Mononuclear cell (primary cell): ENCODE measurements at regions not wholly inside any gene's neighbourhood (a gene's known extent, or its start where the extent isn't known, plus 50 kb on each side); places are given as distances from the start of the nearest gene placed in this dataset.

ENCODE experiments used
- H3K27me3 ChIP-seq: 2 replicates; pipeline ENCODE4 v1.6.0; 2011; ENCODE audit warnings: low read length, control low read depth; ENCODE audit not compliant: insufficient read depth
- H3K4me1 ChIP-seq: 2 replicates; pipeline ENCODE4 v1.5.1; 2011; ENCODE audit warnings: mild to moderate bottlenecking, low read length, control low read depth; ENCODE audit not compliant: insufficient read depth
- H3K4me3 ChIP-seq: 2 replicates; pipeline ENCODE4 v1.5.1; 2011; ENCODE audit warnings: mild to moderate bottlenecking, low read length, moderate library complexity
- H3K9me3 ChIP-seq: 2 replicates; pipeline ENCODE4 v1.5.1; 2011; ENCODE audit warnings: low read depth, mild to moderate bottlenecking, control low read depth, low read length

DNA sequence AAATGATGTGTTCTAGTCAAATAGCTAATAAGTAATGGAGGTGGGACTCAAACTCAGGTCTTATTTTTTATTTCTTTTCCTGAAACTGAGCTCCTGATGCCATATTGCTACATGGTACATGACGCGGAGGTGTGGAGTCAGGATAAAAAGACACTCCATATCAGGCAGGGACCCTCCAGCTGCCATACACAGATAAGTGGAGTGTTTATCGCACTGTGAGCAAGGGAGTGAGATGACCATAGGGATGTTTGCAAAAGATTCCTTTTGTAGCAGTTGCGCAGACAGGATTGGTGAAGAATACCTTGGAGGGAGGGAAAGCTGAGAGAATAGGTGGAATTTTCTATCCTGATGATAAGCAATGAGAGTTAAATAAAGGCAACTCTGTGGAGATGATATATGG is 657.2 kb downstream of the RNF144A start:
- peaks cover 21% of the 10 kb centered on the region for H3K9me3 ChIP-seq
- H3K4me3 ChIP-seq: no peak overlapping the region
- H3K4me1 ChIP-seq: no peaks in the 10 kb centered on the region
- H3K27me3 ChIP-seq: no peaks in the 10 kb centered on the region

DNA sequence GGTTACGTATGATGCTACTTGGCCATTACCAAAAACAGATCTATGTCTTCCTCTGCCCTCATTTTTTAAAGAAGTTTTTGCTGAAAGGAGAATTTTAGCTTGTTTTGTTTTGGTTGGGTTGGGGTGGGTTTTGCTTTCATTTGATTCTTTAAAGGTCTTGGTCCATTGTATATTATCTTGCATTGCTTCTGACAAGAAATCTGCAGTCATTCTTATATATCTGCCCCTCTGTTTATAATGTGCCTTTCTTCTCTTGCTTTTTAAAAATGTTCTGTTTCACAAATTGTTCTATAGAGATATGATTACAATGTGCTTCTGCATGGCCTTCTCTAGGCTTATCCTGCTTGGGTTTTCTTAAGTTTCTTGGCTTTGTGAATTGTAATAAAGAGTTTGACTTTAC is 660.6 kb downstream of the RNF144A start:
- H3K9me3 ChIP-seq: peaks cover 21% of the 10 kb centered on the region
- H3K4me3 ChIP-seq: no peak overlapping the region
- H3K4me1 ChIP-seq: no peaks in the 10 kb centered on the region
- no peaks in the 10 kb centered on the region for H3K27me3 ChIP-seq

DNA sequence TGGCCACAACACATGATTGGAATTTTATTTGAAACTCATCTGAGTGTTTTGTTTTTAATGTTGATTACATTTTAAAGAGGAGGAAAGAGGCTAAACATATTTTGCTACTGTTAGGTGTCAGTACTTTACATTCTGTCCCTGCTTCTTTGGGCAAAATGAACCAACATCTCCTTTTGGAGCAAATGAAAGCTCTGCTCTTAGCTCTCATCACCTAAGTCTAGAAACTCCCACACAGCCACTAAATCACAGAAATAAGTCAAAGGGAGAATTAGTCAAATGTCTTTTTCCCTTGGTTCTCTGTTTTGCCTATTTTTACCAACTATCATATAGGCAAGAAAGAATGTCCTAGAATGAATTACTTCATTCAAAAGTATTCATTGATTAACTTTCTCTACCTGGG is 666.8 kb downstream of the RNF144A start:
- Histone ChIP-seq H3K4me1 (no peaks in the 10 kb centered on the region), H3K4me3 (no peak overlapping the region), H3K9me3 (peaks cover 4% of the 10 kb centered on the region), H3K27me3 (no peaks in the 10 kb centered on the region)

DNA sequence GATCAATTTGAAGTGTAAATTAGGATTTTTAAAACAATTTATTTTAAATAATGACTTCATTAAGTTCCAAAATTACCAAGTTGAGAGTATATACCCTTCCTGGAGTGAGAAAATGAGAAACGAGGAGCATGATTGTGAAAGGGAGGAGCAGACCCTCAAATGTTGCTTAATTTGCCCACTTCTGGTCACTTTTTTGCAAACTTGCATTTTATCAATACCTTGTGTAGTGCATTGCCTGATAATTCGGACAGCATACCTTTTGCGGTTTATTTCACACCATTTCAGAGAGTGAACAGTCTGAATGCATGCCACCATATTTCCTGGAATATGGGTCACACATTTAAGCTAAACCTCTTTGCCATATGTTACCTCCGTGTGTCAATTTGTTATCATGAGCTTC is 669.7 kb downstream of the RNF144A start:
- Histone ChIP-seq H3K27me3 (no peaks in the 10 kb centered on the region), H3K4me1 (no peaks in the 10 kb centered on the region), H3K4me3 (no peak overlapping the region), H3K9me3 (no peaks in the 10 kb centered on the region)

DNA sequence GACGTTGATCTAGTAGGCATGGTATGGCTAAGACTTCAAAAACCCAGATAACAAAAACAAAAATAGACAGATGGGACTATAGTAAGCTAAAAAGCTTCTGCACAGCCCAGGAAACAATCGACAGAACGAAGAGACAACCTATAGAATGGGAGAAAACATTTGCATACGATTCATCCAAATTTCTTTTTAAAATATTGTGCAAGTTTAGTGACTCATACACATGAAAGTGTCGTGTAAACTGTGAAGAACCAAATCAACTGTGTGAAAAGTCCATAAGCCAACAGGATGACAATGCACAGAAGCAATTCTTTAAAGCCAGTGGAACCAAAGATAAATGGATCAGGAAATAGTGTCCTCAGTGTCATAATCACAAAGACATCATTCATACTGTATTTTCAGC is 671.1 kb downstream of the RNF144A start:
- Histone ChIP-seq H3K4me1 (no peaks in the 10 kb centered on the region), H3K4me3 (no peak overlapping the region), H3K9me3 (no peaks in the 10 kb centered on the region), H3K27me3 (no peaks in the 10 kb centered on the region)

DNA sequence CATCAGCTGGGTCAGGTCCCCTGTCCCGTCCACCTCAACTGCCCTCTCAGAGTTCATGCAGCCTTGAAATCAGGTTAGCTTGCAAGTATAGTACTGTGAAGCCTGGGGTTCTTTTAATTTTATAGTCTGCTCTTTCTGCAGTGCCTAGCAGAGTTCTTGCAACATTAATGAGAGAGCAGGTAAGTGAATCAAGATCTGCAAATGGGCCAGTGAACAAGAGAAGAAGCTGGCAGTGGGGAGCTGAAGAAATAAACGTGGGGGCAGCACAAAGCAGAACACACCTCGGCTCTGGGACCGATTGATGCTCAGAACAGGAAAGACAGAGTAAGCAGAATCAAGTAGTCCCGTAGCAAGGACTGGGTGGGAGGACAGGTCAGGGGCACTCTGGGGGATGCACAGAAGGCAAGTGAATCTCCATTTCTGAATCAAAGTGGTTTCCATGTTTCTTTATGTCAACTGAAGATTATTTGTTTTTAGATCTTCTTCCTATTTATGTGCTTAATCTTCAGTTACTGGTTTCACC is 675.5 kb downstream of the RNF144A start:
- Histone ChIP-seq H3K4me1 (no peaks in the 10 kb centered on the region), H3K4me3 (no peak overlapping the region), H3K9me3 (no peaks in the 10 kb centered on the region), H3K27me3 (no peaks in the 10 kb centered on the region)

DNA sequence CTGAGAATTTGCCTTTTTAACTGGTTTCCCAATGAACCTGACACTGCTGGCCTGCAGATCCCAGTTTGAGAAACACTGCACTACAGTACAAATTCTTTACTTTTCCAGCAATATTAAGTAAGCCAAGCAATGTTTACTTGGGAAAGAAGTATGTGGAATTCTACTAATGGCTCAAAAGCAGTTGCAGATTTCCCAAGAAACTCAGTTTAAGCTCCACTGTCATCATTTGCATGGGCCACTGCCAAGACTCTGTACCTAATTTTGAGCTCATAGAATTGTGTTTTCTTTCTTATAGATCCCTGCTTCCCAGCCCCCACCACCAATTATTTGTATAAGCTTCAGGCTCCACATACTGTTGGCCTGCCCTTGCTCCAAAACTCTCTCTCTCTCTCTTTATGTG is 676.1 kb downstream of the RNF144A start:
- H3K4me1 ChIP-seq: no peaks in the 10 kb centered on the region
- H3K4me3 ChIP-seq: no peak overlapping the region
- no peaks in the 10 kb centered on the region for H3K9me3 ChIP-seq
- H3K27me3 ChIP-seq: no peaks in the 10 kb centered on the region

DNA sequence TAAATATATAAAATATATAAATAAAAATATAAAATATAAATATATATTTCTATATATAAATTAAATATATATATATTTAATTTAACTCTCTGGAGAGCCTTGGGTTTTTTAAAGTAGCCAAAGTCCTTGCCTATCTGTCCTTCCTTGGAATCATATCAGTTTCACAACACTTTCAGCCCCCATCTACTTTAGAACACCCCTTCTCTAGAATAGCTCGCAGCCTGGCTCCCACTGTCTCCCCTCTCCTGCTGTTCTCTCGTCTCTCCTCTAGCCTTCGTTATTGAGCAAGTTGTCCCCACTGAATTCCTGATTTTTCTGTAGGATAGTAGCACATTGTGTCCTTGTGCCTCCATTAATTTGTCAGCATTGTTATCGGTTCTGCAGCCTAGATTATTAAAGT is 677.0 kb downstream of the RNF144A start:
- H3K9me3 ChIP-seq: no peaks in the 10 kb centered on the region
- no peaks in the 10 kb centered on the region for H3K4me1 ChIP-seq
- H3K27me3 ChIP-seq: no peaks in the 10 kb centered on the region

DNA sequence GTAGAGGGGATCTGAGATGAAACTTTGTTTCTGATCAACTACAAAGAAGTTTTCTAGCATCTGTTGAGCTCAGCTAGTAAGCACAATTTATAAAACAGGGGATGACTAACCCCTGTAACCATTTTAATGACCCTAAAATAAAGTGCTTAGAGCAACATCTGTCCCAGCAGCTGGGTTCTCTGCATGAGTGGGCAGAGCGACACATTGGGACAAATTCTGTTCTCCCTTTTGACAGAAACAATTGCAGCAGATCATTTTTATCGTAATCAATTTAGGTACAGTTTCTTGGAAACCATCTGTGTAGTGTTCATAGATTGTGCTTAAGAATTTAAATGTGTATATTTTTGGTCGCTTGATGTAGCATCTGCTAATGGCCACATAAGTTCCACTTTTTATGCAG is 678.0 kb downstream of the RNF144A start:
- H3K9me3 ChIP-seq: no peaks in the 10 kb centered on the region

More for the DNA sequence above, 677.0 kb downstream of the RNF144A start:
- H3K4me3 ChIP-seq: no peak overlapping the region

DNA sequence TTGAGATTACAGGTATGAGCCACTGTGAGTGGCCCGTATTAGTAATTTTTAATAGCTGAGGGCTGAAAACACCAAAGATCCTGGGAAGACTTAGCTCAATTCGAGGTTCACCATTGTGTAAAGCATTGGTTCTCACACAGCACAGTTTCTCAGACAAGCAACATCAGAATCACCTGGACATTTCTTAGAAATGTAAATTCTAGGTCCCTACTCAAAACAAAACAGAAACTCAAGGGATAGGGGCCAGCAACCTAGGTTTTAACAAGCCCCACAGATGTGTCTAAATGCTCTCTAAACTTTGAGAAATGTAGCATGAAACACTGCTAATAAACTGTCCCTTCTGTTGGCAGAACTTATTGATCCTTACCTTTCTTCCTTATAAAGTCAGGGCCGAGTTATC is 681.2 kb downstream of the RNF144A start:
- no peak overlapping the region for H3K4me3 ChIP-seq
- no peaks in the 10 kb centered on the region for H3K9me3 ChIP-seq
- H3K27me3 ChIP-seq: no peaks in the 10 kb centered on the region
- no peaks in the 10 kb centered on the region for H3K4me1 ChIP-seq

More for the DNA sequence above, 678.0 kb downstream of the RNF144A start:
- H3K27me3 ChIP-seq: no peaks in the 10 kb centered on the region
- no peaks in the 10 kb centered on the region for H3K4me1 ChIP-seq
- no peak overlapping the region for H3K4me3 ChIP-seq

DNA sequence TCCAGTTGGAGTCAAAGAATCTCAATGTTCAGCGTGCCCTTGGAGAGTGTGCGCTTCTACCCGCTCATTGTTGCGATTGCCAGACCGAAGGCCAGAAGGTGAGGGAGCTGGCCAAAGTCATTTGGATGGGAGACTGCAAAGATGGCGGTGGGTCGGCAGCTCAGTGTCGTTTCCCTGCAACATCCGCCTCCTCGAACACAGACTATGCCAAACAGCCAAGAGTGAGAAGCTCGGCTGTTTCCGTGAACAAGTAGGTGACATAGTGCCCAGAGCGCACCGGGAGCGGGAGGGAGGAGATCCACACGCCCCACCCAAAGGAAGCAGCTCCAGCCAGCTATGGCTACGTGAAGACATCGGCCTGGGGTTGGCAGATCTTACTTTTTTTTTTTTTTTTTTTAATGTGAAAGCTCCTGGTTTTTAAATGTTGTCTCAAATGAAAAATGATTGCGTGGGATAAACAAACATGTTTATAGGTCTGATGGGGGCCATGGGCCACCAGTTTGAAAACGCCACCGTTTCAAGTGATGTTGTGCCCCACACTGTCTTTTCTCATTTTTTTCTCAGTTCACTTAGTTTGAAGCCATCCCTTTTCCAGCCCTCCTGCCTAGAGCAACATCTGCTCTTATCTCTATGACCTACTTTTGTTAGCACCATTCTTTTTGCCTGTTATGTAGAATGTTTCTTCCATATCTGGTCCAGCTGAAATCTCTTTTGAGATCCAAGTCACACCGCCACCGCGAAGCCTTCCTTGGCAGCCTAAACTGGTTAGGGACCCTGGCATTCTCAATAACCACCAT is 682.4 kb downstream of the RNF144A start:
- Histone ChIP-seq H3K4me3 (no peak overlapping the region), H3K4me1 (no peaks in the 10 kb centered on the region), H3K9me3 (no peaks in the 10 kb centered on the region), H3K27me3 (no peaks in the 10 kb centered on the region)

DNA sequence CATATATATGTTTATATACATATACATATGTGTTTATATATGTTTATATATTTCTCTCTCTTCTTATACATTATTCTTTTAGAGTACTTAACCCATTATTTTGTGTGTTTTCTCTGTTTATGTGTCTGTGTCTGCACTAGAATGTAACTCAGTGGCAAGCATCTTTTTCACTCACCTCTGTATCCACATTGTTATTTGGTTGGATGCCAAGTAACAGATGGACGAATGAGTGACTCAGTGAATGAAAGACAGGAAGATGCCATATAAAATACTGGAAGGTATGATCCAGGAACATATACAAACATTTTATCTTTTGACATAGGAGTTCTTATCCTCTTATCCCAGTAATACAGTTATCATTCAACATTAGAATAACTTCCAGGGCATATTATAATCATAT is 684.8 kb downstream of the RNF144A start:
- Histone ChIP-seq H3K4me3 (no peak overlapping the region), H3K4me1 (no peaks in the 10 kb centered on the region), H3K27me3 (no peaks in the 10 kb centered on the region), H3K9me3 (no peaks in the 10 kb centered on the region)

DNA sequence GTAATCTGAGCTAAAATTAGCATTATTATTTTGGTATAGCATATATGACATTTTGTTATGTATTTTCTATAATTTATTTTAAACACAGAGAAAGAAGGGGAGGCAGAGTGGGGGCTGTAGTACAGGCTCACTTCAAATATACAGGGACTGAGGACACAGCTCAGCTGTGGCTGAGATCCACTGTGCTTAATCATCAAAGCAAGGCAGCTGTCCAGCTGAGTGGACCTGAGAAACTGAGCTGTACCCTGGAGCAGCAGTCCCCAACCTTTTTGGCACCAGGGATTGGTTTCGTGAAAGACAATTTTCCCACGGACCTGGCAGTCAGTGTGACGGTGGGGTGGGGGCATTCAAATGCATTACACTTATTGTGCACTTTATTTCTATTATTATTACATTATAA is 687.2 kb downstream of the RNF144A start:
- Histone ChIP-seq H3K9me3 (no peaks in the 10 kb centered on the region), H3K27me3 (no peaks in the 10 kb centered on the region), H3K4me1 (no peaks in the 10 kb centered on the region), H3K4me3 (no peak overlapping the region)

DNA sequence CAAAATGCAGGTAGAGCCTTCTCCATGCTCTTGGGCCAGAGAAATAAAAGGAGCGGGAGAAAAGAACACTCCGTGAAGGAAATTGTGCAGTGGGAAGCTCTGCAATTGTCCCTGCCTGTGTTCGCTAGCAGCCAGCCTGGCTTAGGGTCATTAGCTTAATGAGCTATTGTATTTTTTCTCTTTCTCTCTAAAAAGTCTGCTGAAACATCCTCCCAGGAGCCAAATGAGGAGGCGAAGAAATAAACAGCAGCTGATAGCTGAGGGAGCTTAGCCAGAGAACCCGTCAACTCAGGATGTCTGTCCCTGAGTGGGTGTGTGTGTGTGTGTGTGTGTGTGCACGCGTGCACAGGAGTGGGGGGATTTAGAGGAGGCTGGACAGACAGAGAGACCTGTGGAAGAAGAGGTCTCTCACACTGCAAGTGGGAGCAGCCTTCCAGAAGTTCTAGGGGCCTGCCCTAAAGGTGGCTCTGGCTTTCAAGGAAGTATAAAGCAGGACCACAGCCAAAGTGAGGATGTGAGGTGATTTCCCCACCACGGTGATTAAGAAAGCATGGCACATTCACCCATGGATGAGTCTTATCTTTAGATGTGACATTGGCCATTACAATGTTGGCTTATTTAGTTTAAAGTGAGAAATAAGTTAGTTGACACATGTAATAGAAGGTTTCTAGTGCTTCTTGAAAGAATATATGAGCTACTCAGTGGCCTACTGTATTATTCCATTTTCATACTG is 690.4 kb downstream of the RNF144A start:
- Histone ChIP-seq H3K27me3 (no peaks in the 10 kb centered on the region), H3K4me3 (no peak overlapping the region), H3K4me1 (no peaks in the 10 kb centered on the region), H3K9me3 (no peaks in the 10 kb centered on the region)

DNA sequence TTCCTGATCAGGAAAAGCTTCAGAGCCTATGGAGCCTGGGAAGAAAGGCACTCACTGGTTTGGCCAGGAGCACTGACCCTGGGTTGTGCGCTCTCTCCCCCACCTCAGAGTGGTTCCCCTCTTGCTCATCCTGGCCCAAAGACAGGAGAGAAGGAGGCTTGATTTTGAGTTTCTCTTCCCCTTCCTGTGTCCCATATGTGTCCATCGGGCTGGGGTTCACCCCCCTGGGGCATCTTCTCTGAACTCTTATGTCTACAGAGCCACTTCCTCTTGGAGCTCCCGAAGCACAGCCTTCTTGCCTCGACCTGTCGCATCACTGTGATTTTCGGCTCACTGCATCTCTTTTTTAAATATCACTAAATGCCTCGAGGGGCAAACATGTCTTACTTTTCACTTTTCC is 692.3 kb downstream of the RNF144A start:
- Histone ChIP-seq H3K9me3 (no peaks in the 10 kb centered on the region), H3K4me1 (no peaks in the 10 kb centered on the region), H3K27me3 (no peaks in the 10 kb centered on the region), H3K4me3 (no peak overlapping the region)
